B cell (primary cell): ENCODE measurements at regions not wholly inside any gene's neighbourhood (a gene's known extent, or its start where the extent isn't known, plus 50 kb on each side); places are given as distances from the start of the nearest gene placed in this dataset.

ENCODE experiments used
- ATAC-seq: fragments of 200-7000 bp; cut with Tn5 transposase; one replicate; pipeline ENCODE4 v1.10.0; 2021; ENCODE audit warnings: low read depth, mild to moderate bottlenecking, moderate number of reproducible peaks, moderate library complexity
- CTCF ChIA-PET: fragments of 350-600 bp; sonication (Branson Sonifier 250); formaldehyde crosslinking; loops from one replicate; lab custom pipeline; 2021; ENCODE audit warnings: antibody characterized with exemption, inconsistent platforms; lab: Charles Lee
- POLR2A ChIA-PET: fragments of 350-600 bp; sonication (Branson Sonifier 250); formaldehyde crosslinking; loops from one replicate; lab custom pipeline; 2021; ENCODE audit warnings: antibody characterized with exemption; lab: Charles Lee
- DNase-seq: peaks from one replicate; pipeline ENCODE4 v3.0.0; 2013
- H2AFZ ChIP-seq: 2 replicates; pipeline ENCODE4 v1.6.1; 2012; ENCODE audit warnings: mild to moderate bottlenecking, low read depth, low read length; ENCODE audit not compliant: insufficient read depth, poor library complexity, severe bottlenecking
- H3K27ac ChIP-seq, 2 donors: 1 replicate in 1 of 2; 2 replicates in 1 of 2; pipeline ENCODE4 v1.5.1; 2012 to 2013; ENCODE audit warnings: low read length in 2 of 2, mild to moderate bottlenecking in 2 of 2, moderate library complexity in 1 of 2
- H3K27me3 ChIP-seq, 4 experiments: fragments of 200-600 bp in 1 of 4; sonication (generic) in 1 of 4; replicated peaks in 1 of 4; 1 replicate in 2 of 4; 2 replicates in 2 of 4; pipeline versions ENCODE4 v1.6.1 to v1.7.0; 2013 to 2016; ENCODE audit warnings: low read length in 3 of 4, mild to moderate bottlenecking in 2 of 4, mixed read lengths in 1 of 4, moderate library complexity in 1 of 4; ENCODE audit not compliant: insufficient read depth in 4 of 4, control insufficient read depth in 3 of 4; ENCODE audit errors: control extremely low read depth in 1 of 4
- H3K36me3 ChIP-seq, 2 experiments: replicated peaks in 1 of 2; 1 replicate in 1 of 2; 2 replicates in 1 of 2; pipeline versions ENCODE4 v1.6.1 to v1.7.1; 2013; ENCODE audit warnings: low read length in 1 of 2; ENCODE audit not compliant: insufficient read depth in 2 of 2, control insufficient read depth in 1 of 2; ENCODE audit errors: control extremely low read depth in 1 of 2, extremely low read depth in 1 of 2
- H3K4me1 ChIP-seq, 2 donors: fragments of 200-600 bp in 1 of 2; sonication (generic) in 1 of 2; 1 replicate in 1 of 2; 2 replicates in 1 of 2; pipeline versions ENCODE4 v1.5.1 to v1.6.1; 2013 to 2017; ENCODE audit warnings: low read length in 2 of 2; ENCODE audit not compliant: control insufficient read depth in 2 of 2, insufficient read depth in 2 of 2
- H3K4me2 ChIP-seq: replicated peaks from 2 replicates; pipeline ENCODE3; 2012; ENCODE audit warnings: mild to moderate bottlenecking, low read depth, low read length; ENCODE audit not compliant: poor library complexity, severe bottlenecking
- H3K4me3 ChIP-seq, 5 experiments: fragments of 200-600 bp in 1 of 5; sonication (generic) in 1 of 5; 1 replicate in 3 of 5; 2 replicates in 2 of 5; pipeline versions ENCODE4 v1.5.1 to v1.7.0; 2011 to 2016; ENCODE audit warnings: low read length in 4 of 5, mild to moderate bottlenecking in 4 of 5, low read depth in 2 of 5, control low read depth in 1 of 5, moderate library complexity in 1 of 5; ENCODE audit not compliant: insufficient read depth in 1 of 5; ENCODE audit errors: control extremely low read depth in 1 of 5, extremely low read depth in 1 of 5
- H3K79me2 ChIP-seq: fragments of 200-600 bp; sonication (generic); one replicate; pipeline ENCODE4 v1.6.0; 2016; ENCODE audit warnings: low read length; ENCODE audit not compliant: control insufficient read depth, insufficient read depth
- H3K9ac ChIP-seq: fragments of 200-600 bp; sonication (generic); 2 replicates; pipeline ENCODE4 v1.6.1; 2017; ENCODE audit warnings: mild to moderate bottlenecking, low read length, moderate library complexity
- H3K9me3 ChIP-seq, 3 donors: one replicate each; pipeline versions ENCODE4 v1.6.1 to v1.7.1; 2013; ENCODE audit warnings: low read length in 2 of 3; ENCODE audit not compliant: control insufficient read depth in 2 of 3, insufficient read depth in 1 of 3; ENCODE audit errors: control extremely low read depth in 1 of 3
- H4K20me1 ChIP-seq: 2 replicates; pipeline ENCODE4 v1.6.0; 2012; ENCODE audit warnings: mild to moderate bottlenecking, low read length; ENCODE audit not compliant: insufficient read depth, control insufficient read depth, poor library complexity, severe bottlenecking
- H3K27ac Mint-ChIP-seq: one replicate; pipeline ENCODE4 v1.8.0; 2021; ENCODE audit warnings: mixed read lengths
- H3K27me3 Mint-ChIP-seq: one replicate; pipeline ENCODE4 v1.8.0; 2021; ENCODE audit warnings: mixed read lengths
- H3K4me1 Mint-ChIP-seq: one replicate; pipeline ENCODE4 v1.8.0; 2021; ENCODE audit warnings: mixed read lengths
- H3K4me3 Mint-ChIP-seq: one replicate; pipeline ENCODE4 v1.8.0; 2021; ENCODE audit warnings: mixed read lengths
- H3K9me3 Mint-ChIP-seq: one replicate; pipeline ENCODE4 v1.8.0; 2022; ENCODE audit warnings: mixed read lengths; ENCODE audit not compliant: insufficient read depth
- EZH2 ChIP-seq: IDR thresholded peaks from 2 replicates; pipeline ENCODE4 v1.6.1; 2012; ENCODE audit warnings: borderline replicate concordance, low read depth, mild to moderate bottlenecking, moderate library complexity, low read length; ENCODE audit not compliant: insufficient read depth, poor library complexity, severe bottlenecking
- WGBS: methylation state at CpG from one replicate; pipeline ENCODE4 v1.1.5; 2013; ENCODE audit warnings: missing lambda C conversion rate; ENCODE audit not compliant: insufficient coverage; 5-methylcytosine and 5-hydroxymethylcytosine counted together
- intact Hi-C: fragments of 100-400 bp; cut with micrococcal nuclease; formaldehyde crosslinking; loops from one replicate; pipeline ENCODE4 v1.10.0; 2022
- TF ChIP-seq, protein P1 (sequence below): fragments of 200-600 bp; IDR thresholded peaks from one replicate; pipeline ENCODE4 v1.8.0; 2022; ENCODE audit warnings: antibody characterized with exemption, mild to moderate bottlenecking

DNA sequence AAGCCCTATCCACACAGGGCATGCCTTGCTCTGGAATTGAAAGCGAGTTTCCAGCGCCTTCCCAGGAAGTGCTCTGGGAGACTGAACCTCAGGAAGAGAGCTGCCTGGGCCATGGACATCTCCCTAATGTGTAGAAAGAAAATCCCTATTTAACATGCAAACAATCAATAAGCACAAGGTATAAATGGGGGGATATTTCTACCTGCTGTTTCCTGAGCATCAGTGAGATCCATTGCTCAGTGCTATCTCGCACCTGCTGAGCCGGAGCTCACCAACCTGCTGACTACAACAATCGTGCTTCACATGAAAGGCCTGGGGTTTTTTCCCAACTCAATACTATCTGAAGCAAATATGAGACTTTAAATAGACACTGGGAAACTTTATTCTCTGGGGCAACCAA is 584.0 kb downstream of the GLRX3 start:
- no peak overlapping the region for H3K4me2 ChIP-seq
- POLR2A ChIA-PET: no interaction called here
- H4K20me1 ChIP-seq: no peaks in the 10 kb centered on the region
- no peaks in the 10 kb centered on the region for H3K79me2 ChIP-seq
- no peaks in the 10 kb centered on the region for H3K36me3 ChIP-seq
- CTCF ChIA-PET: no interaction called here
- H3K27me3 Mint-ChIP-seq: no peaks in the 10 kb centered on the region
- TF ChIP-seq EZH2: no peak
- TF ChIP-seq, protein P1, sequence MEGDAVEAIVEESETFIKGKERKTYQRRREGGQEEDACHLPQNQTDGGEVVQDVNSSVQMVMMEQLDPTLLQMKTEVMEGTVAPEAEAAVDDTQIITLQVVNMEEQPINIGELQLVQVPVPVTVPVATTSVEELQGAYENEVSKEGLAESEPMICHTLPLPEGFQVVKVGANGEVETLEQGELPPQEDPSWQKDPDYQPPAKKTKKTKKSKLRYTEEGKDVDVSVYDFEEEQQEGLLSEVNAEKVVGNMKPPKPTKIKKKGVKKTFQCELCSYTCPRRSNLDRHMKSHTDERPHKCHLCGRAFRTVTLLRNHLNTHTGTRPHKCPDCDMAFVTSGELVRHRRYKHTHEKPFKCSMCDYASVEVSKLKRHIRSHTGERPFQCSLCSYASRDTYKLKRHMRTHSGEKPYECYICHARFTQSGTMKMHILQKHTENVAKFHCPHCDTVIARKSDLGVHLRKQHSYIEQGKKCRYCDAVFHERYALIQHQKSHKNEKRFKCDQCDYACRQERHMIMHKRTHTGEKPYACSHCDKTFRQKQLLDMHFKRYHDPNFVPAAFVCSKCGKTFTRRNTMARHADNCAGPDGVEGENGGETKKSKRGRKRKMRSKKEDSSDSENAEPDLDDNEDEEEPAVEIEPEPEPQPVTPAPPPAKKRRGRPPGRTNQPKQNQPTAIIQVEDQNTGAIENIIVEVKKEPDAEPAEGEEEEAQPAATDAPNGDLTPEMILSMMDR: no peak
- H3K4me1 ChIP-seq: no peaks in the 10 kb centered on the region
- H3K27me3 ChIP-seq: no peaks in the 10 kb centered on the region
- H3K9ac ChIP-seq: no peak overlapping the region
- H3K27ac ChIP-seq: no peak overlapping the region
- no peak overlapping the region for H3K4me3 ChIP-seq
- no peak overlapping the region for H2AFZ ChIP-seq
- WGBS: 80% methylated on average over 3 of the region's 5 CpGs
- H3K27ac Mint-ChIP-seq: no peak overlapping the region
- intact Hi-C loops: no loop called here
- ATAC-seq (no peak), DNase-seq (no peak)
- no peaks in the 10 kb centered on the region for H3K9me3 Mint-ChIP-seq
- no peak overlapping the region for H3K4me3 Mint-ChIP-seq
- H3K4me1 Mint-ChIP-seq: no peaks in the 10 kb centered on the region
- peaks cover 0 to 3% (median 0%) of the 10 kb centered on the region in 3 donors for H3K9me3 ChIP-seq

DNA sequence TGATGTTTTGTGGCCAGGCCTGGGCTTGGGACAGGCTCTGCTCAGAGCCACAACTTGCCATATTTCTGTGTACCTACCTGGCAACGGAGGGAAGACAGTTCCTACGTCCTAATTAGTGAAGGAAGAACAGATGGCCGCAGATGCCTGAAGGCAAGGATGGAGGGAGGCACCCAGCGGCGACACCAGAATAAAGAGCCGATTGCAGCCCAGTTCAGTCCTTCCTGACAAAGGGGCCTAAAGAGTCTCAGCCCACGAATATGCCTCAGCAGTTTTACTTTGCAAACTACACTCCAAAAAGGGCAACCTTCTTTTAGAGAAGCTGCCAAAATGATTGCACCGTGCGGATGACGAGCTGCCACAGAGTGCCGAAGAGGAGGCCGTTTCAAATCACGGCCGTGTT is 585.8 kb downstream of the GLRX3 start:
- H3K27ac Mint-ChIP-seq: no peak overlapping the region
- H3K9ac ChIP-seq: no peak overlapping the region
- no peak overlapping the region for H3K4me2 ChIP-seq
- H3K27me3 Mint-ChIP-seq: no peaks in the 10 kb centered on the region
- ATAC-seq (no peak), DNase-seq (no peak)
- H3K27ac ChIP-seq: no peak overlapping the region
- no peaks in the 10 kb centered on the region for H3K79me2 ChIP-seq
- no peaks in the 10 kb centered on the region for H3K4me1 ChIP-seq
- H3K27me3 ChIP-seq: no peaks in the 10 kb centered on the region
- H4K20me1 ChIP-seq: no peaks in the 10 kb centered on the region
- no peaks in the 10 kb centered on the region for H3K9me3 Mint-ChIP-seq
- H3K4me3 Mint-ChIP-seq: no peak overlapping the region
- WGBS: 79% methylated on average over 13 of the region's 14 CpGs
- no peaks in the 10 kb centered on the region for H3K4me1 Mint-ChIP-seq
- no peak for TF ChIP-seq EZH2
- TF ChIP-seq, protein P1: no peak
- H3K4me3 ChIP-seq: no peak overlapping the region
- H3K36me3 ChIP-seq: no peaks in the 10 kb centered on the region
- POLR2A ChIA-PET: no interaction called here
- H3K9me3 ChIP-seq: peaks cover 0 to 4% (median 0%) of the 10 kb centered on the region in 3 donors
- CTCF ChIA-PET: no interaction called here
- intact Hi-C loops: no loop called here
- no peak overlapping the region for H2AFZ ChIP-seq
